ENCODE measurements at regions not wholly inside any gene's neighbourhood (a gene's known extent, or its start where the extent isn't known, plus 50 kb on each side); places are given as distances from the start of the nearest gene placed in this dataset.

- no peak for DNase-seq (ENCODE audit: extremely low spot score)
- ChIA-PET POLR2A (no interaction called here), CTCF (interaction anchor here (1.9 kb wide), 1 partner anchor 11 kb away, joined by 4 read pairs; no protein-coding TSS in a partner anchor)
- TF ChIP-seq CTCF (IDR thresholded peaks at IDR 0.05; ENCODE audit: control extremely low read depth, extremely low read depth, low read depth, missing control alignments) = no peak
Measured at GRCh38 chr6:126198631-126199030, 141.3 kb upstream of the CENPW start.

DNA sequence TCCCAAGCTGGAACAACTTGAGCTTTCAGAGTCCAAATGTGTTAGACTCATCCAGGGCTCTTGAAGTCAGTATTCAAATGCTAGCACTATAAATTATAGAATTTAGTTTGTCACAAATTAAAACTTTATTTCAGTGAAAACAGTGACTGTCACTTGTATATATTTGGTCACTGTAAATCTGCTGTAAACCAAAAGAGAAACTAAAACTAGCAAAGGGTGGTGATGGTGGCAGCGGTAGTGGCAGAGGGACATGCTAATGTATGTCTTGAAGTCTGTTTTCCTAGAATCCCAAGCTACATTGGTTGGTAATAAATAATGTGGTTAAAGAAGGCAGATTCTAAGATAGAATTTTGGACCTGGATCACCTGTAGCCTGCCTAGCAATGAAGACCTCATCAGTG lies 140.4 kb upstream of the CENPW start:
- CTCF ChIA-PET = no interaction called here
- no peak for DNase-seq (ENCODE audit: extremely low spot score)
- POLR2A ChIA-PET = no interaction called here
- TF ChIP-seq CTCF (IDR thresholded peaks at IDR 0.05; ENCODE audit: control extremely low read depth, extremely low read depth, low read depth, missing control alignments) = no peak

GRCh38 chr6:126202707-126203106 lies 137.2 kb upstream of the CENPW start:
- ChIA-PET CTCF (interaction anchor here (1.6 kb wide), 1 partner anchor 9 kb away, joined by 4 read pairs; no protein-coding TSS in a partner anchor), POLR2A (no interaction called here)
- TF ChIP-seq CTCF (IDR thresholded peaks at IDR 0.05; ENCODE audit: control extremely low read depth, extremely low read depth, low read depth, missing control alignments) = no peak
- no peak for DNase-seq (ENCODE audit: extremely low spot score)

GRCh38 chr6:126204126-126204525 lies 135.8 kb upstream of the CENPW start:
- DNase-seq (ENCODE audit: extremely low spot score) = no peak
- TF ChIP-seq CTCF (IDR thresholded peaks at IDR 0.05; ENCODE audit: control extremely low read depth, extremely low read depth, low read depth, missing control alignments) = no peak
- ChIA-PET CTCF (interaction anchor here (0.7 to 1.6 kb wide), 3 partner anchors 7 to 19 kb away, joined by 3 to 4 read pairs (median 3); no protein-coding TSS in a partner anchor), POLR2A (no interaction called here)

DNA sequence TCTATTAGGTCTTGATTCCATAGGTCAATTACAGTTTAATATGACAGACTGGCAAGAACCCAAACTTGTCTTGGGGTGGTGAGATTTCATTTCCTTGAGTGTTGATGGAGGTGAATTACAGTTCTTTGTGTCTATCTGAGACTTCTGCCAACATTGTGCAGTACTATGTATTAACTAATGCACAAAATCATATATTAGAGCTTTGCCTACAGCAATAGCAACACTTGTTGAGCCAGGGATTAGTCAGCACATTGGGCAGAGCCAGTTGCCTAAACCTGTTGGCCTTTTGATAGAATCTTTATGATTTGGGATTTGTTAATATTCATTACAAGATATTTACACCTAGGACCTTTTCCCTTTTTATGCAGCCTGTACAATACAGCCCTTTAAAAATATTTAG lies 135.3 kb upstream of the CENPW start:
- CTCF ChIA-PET = no interaction called here
- POLR2A ChIA-PET = no interaction called here
- DNase-seq (ENCODE audit: extremely low spot score) = no peak
- no peak for TF ChIP-seq CTCF (IDR thresholded peaks at IDR 0.05; ENCODE audit: control extremely low read depth, extremely low read depth, low read depth, missing control alignments)

- POLR2A ChIA-PET = no interaction called here
- CTCF ChIA-PET = no interaction called here
- no peak for DNase-seq (ENCODE audit: extremely low spot score)
- no peak for TF ChIP-seq CTCF (IDR thresholded peaks at IDR 0.05; ENCODE audit: control extremely low read depth, extremely low read depth, low read depth, missing control alignments)
Measured at GRCh38 chr6:126206504-126207246, 133.2 kb upstream of the CENPW start.
